IPS-18a (cell line): ENCODE measurements at regions not wholly inside any gene's neighbourhood (a gene's known extent, or its start where the extent isn't known, plus 50 kb on each side); places are given as distances from the start of the nearest gene placed in this dataset.
"Not testable (repeated sequence)": the region's sequence is repeated elsewhere in the genome, so short reads cannot be mapped to it uniquely, and the experiment has no call there.

Experiments
- H3K27ac ChIP-seq: one replicate; pipeline ENCODE4 v1.5.1; 2013; ENCODE audit warnings: low read length
- H3K27me3 ChIP-seq: one replicate; pipeline ENCODE4 v1.6.1; 2013; ENCODE audit warnings: mild to moderate bottlenecking, low read length; ENCODE audit not compliant: control insufficient read depth, insufficient read depth
- H3K36me3 ChIP-seq: one replicate; pipeline ENCODE4 v1.6.1; 2013; ENCODE audit warnings: low read depth, low read length; ENCODE audit not compliant: control insufficient read depth
- H3K4me1 ChIP-seq: one replicate; pipeline ENCODE4 v1.6.1; 2013; ENCODE audit warnings: low read depth, low read length; ENCODE audit not compliant: control insufficient read depth
- H3K4me3 ChIP-seq: one replicate; pipeline ENCODE4 v1.5.1; 2013; ENCODE audit warnings: low read length
- H3K9ac ChIP-seq: one replicate; pipeline ENCODE4 v1.6.1; 2013; ENCODE audit warnings: mild to moderate bottlenecking, low read length, moderate library complexity
- H3K9me3 ChIP-seq: one replicate; pipeline ENCODE4 v1.6.1; 2013; ENCODE audit warnings: low read depth, low read length; ENCODE audit not compliant: control insufficient read depth

DNA sequence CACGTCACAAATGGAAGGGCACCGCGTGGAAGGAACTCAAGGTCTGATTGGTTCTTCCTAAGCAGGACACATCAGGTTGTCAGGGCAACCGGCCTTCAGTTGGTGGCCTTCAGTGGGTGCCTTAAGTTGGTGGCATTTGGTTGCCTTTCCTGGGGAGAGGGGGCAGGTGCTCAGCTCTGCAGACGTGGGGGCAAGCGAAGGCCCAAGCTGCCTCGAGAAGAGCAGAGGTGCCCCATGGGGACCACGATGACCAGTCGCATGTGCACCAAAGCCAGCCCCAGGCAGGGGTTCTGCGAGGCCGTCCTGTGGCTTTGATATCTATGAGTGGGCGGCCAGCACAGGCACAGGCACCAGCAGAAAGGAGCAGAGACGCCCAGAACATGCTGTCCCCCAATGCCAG lies 1742.8 kb upstream of the DEFB115 start:
- H3K4me1 ChIP-seq, H3K9ac ChIP-seq, H3K36me3 ChIP-seq, H3K27me3 ChIP-seq, H3K4me3 ChIP-seq, H3K27ac ChIP-seq: not testable (repeated sequence)
- H3K9me3 ChIP-seq, result peaks cover 12% of the 10 kb centered on the region

DNA sequence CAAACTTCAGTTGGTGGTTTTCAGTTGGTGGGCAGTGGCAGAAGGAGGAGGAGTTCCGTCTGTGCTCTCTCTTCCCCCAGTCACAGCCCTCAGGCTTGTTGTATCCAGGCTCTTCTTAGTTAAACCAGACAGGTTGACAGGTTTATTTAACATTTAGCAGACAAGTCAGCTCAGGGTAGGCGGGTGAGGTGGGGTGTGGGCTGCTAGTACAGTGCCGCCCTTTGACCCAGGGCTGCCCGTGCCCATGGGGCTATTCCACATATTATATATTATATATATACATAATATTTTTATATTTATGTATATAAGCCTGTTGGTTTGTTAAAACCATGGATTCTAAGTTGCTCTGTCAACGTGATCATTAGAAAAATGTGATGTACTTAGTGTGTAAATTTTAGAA lies 1740.6 kb upstream of the DEFB115 start:
- not testable (repeated sequence) for H3K27me3 ChIP-seq, H3K36me3 ChIP-seq, H3K27ac ChIP-seq, H3K4me3 ChIP-seq, H3K4me1 ChIP-seq, H3K9ac ChIP-seq
- H3K9me3 ChIP-seq, result peaks cover 12% of the 10 kb centered on the region

DNA sequence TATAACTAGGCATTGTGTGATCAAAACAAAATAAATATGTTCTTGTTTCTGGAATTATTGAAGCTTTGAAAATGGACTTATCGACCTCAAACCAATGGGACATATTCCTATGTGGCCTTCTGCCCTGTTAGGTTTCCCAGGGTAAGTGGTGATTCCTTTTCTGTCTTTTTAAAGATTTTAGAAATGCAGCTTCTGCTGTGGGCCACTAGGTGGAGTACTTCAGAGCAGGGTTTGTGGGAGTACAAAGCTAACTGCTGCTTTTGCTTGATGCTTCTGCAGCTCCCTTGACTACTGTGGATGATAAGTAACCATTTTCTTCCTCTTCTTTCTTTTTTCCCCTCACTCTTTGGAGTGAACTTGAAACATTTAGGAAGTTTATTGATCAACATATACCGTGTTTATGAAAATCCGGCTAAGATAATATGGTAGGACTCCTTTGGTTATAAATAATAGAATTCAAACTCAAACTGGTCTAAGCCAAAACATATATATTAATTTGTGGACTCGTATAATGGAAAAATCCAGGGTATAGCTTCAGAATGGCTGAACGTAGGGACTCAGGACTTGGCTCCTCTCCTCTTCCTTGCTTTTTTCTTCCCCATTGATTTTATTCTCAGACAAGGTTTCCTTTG lies 1737.7 kb upstream of the DEFB115 start:
- not testable (repeated sequence) for H3K4me3 ChIP-seq, H3K4me1 ChIP-seq, H3K9ac ChIP-seq, H3K36me3 ChIP-seq, H3K27me3 ChIP-seq, H3K9me3 ChIP-seq, H3K27ac ChIP-seq

DNA sequence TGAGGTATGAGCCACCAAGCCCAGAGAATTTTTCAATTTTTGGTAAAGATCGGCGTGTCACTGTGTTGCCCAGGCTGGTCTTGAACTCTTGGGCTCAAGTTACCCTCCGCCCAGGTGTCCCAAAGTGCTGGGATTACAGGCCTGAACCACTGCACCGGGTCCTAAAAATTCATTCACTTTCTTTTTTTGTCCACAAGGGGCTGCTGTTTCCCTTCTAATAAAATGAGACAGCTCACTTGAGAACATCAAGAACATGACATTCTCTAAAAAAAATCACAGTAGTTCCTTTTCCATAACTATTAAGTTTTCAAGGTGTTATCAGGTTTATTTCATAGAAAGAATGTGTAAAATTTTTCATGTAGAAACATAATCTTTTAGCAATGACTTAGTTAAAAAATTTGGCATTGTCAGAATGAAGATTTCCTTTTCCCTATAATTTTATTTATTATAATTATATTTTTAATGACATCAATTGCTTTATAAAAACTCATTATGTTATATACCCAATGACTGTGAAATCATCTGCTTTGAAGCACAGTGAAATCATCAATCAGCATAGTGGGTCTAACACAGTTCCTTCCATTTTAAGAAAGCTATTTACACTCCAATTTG lies 1723.8 kb upstream of the DEFB115 start:
- H3K4me3 ChIP-seq, H3K27me3 ChIP-seq, H3K9ac ChIP-seq, H3K9me3 ChIP-seq, H3K4me1 ChIP-seq, H3K27ac ChIP-seq, H3K36me3 ChIP-seq: not testable (repeated sequence)

DNA sequence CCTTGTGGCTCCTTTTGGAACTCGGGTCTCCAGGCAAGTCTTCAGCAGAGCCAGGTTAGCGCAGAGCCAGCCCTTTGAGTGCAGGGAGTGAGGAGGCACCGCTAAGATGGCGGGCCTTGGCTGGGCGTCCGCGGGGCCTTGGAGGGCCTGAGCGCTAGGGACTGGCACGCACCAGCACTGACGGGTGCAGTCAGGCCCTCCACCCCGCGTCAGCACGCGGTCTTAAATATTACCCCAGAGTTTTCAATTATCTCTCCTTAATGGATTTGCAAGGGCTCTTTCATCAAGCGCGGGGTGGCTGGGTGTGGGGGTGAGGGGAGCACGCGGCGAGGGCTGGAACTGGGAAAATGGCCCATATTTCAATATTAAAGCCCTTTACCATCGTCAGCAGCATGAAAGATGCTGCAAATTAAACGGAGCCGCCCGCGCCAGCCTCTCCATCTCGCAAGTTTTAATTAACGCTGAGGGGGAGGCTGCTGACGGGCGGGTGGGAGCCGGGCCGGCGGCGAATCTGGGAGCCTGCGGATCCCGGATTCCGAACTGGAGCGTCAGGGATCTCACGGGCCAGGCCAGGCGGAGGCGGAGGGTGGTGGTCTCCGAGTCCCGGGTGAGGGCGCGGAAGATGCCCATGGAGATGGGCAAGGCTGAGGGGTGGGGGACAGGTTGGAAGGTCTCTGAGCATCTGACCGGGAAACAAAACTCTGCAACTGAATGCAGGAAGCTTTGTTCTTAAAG lies 1690.4 kb upstream of the DEFB115 start:
- not testable (repeated sequence) for H3K9ac ChIP-seq, H3K36me3 ChIP-seq, H3K27me3 ChIP-seq, H3K4me1 ChIP-seq, H3K9me3 ChIP-seq, H3K4me3 ChIP-seq, H3K27ac ChIP-seq

DNA sequence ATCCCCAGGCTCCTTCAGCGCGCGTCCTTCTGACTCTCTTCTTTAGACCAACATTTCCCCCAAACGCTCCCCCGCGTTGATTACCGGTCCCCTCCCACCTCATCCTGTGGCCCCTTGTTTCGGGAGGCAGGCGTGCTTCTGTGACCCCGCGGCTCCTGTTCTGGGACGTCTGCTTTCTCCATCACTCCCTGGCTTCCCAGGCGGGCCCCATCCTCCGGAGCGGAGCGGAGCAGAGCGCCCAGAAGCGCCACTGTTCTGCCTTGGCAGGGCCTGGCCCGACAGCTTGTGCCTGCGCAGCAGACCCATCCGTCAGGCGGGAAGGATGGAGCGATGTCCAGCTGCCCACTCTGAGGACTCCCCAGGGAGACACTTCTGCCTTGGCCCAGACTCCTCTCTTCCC lies 1689.8 kb upstream of the DEFB115 start:
- H3K27ac ChIP-seq, H3K4me3 ChIP-seq, H3K4me1 ChIP-seq, H3K36me3 ChIP-seq, H3K27me3 ChIP-seq, H3K9ac ChIP-seq, H3K9me3 ChIP-seq: not testable (repeated sequence)

DNA sequence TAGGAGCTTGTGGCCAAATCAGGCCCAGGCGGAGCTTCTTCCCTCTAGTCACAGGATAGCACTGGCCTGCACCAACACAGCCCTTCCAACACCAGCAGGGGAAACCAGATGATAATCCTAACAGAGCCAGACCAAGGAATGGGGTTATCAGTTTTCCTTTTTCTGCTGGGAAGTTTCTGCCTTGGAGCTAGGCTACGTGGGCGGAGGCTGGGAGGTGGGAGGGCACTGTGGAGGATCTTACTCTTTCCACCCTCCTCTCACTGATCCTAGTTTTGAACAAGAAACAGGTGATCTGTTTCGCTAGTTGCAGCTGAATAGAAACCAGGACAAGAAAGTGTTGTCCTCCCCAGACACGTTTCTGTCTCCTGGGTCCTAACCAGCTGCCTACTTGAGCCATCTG lies 1687.3 kb upstream of the DEFB115 start:
- H3K27me3 ChIP-seq, H3K9ac ChIP-seq, H3K36me3 ChIP-seq, H3K4me3 ChIP-seq, H3K4me1 ChIP-seq, H3K9me3 ChIP-seq, H3K27ac ChIP-seq: not testable (repeated sequence)

DNA sequence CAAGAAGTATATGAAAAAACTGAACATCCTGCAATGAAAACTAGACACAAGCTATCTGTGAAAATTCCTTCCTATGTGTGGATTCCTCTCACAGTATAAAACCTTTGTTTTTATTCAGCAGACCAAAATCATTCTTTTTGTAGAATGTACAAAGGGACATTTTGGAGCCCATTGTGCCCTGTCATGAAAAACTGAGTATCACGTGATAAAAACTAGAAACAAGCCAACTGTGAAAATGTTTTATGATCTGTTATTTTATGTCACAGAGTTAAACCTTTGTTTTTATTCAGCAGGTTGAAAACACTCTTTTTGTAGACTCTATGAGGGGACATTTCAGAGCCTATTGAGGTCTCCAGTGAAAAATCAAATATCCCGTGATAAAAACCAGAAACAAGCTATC lies 1667.9 kb upstream of the DEFB115 start:
- H3K4me3 ChIP-seq, H3K27ac ChIP-seq, H3K36me3 ChIP-seq, H3K4me1 ChIP-seq, H3K9ac ChIP-seq, H3K27me3 ChIP-seq: not testable (repeated sequence)
- peaks cover 23% of the 10 kb centered on the region for H3K9me3 ChIP-seq

DNA sequence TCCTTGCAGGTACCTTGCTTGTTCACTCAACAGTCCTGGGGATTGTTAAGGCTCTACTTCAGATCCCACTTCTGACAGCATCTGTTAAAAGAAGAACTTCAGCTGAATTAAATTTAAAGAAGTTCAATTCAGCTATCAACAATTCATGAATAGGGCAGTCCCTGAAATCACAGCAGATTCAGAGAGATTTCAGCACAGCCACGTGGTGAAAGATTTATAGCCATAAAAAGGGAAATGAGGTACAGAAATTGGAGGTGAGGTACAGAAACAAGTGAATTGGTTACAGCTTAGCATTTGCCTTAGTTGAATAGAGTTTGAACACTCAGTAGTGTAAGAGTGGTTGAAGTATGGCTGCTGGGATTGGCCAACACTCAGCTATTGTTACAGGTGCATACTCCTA lies 1653.3 kb upstream of the DEFB115 start:
- H3K27ac ChIP-seq, H3K9ac ChIP-seq, H3K4me1 ChIP-seq, H3K4me3 ChIP-seq, H3K36me3 ChIP-seq, H3K27me3 ChIP-seq: not testable (repeated sequence)
- peaks cover 23% of the 10 kb centered on the region for H3K9me3 ChIP-seq

DNA sequence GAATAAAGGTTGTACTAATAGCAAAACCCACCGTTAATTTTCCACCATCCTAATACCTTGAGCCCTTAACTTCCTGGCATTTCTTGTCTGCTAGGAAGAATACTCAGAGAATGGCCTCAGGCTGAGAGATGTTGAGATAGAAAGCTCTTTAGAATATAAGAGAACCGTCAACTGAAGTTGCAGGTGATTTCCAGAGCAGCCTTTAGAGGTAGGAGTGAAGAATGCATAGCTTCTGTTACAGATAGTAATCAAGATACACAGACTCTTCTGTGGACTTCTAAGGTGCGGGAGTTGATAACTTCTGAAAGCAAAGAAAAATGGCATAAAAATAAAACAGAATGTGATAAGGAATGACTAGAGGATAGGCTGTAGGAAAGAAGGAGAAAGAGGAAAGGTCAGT lies 1651.3 kb upstream of the DEFB115 start:
- H3K4me3 ChIP-seq, H3K9ac ChIP-seq: not testable (repeated sequence)

DNA sequence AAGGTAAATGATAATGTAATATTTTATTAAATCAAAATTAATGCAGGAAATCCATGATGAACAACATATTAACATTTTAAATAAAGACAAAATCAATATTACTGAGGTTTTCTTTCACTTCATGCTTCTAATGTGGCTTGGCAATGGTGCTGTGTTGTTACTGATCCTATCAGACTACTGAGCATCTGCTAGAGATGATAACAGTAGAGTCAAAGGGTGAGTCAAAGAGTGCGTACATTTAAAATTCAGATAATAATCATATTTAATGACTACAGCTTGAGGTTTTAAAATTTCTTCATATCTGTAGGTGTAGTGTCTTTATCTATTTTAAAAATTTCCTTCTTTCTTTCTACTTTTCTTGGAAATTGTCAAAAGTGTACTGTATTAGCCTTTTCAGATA lies 1628.1 kb upstream of the DEFB115 start:
- H3K4me3 ChIP-seq, H3K27ac ChIP-seq, H3K9ac ChIP-seq, H3K4me1 ChIP-seq, H3K27me3 ChIP-seq, H3K36me3 ChIP-seq: not testable (repeated sequence)
- H3K9me3 ChIP-seq, result peaks cover 22% of the 10 kb centered on the region

More for the DNA sequence above, 1651.3 kb upstream of the DEFB115 start:
- not testable (repeated sequence) for H3K4me1 ChIP-seq, H3K27me3 ChIP-seq, H3K36me3 ChIP-seq, H3K27ac ChIP-seq
- peaks cover 17% of the 10 kb centered on the region for H3K9me3 ChIP-seq
